ENCODE measurements at regions not wholly inside any gene's neighbourhood (a gene's known extent, or its start where the extent isn't known, plus 50 kb on each side); places are given as distances from the start of the nearest gene placed in this dataset.

DNA sequence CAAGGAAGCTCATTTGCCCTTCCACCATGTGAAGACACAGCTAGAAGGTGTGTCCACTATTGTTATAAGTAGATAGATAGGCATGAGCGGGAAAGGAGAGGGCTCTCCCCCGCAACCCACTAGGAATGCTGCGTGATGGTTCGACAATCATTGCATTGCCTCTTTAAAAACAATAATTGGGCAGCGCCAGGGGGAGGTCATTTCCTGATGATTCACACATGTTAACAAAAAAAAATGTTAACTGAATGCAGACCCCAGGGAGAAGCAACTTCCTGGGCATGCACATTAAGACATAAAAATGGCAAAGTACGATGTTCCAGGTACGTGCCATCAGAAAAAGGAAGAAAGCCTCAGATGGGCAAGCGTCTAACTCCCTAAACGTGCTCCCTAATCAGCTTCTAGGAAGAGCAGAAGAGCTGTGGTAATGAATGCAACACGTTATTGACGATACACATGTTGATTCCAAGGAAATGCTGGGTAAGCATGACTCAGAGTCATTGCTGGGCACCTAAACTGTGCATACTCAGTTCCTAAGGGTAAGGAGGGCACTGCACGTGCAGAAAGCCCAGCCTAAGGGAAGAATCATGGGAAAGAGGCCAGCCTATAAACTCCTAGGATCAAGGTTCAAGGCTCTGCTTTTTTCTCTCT lies 113.7 kb downstream of the FAM217A start:
- TF ChIP-seq, protein P1, sequence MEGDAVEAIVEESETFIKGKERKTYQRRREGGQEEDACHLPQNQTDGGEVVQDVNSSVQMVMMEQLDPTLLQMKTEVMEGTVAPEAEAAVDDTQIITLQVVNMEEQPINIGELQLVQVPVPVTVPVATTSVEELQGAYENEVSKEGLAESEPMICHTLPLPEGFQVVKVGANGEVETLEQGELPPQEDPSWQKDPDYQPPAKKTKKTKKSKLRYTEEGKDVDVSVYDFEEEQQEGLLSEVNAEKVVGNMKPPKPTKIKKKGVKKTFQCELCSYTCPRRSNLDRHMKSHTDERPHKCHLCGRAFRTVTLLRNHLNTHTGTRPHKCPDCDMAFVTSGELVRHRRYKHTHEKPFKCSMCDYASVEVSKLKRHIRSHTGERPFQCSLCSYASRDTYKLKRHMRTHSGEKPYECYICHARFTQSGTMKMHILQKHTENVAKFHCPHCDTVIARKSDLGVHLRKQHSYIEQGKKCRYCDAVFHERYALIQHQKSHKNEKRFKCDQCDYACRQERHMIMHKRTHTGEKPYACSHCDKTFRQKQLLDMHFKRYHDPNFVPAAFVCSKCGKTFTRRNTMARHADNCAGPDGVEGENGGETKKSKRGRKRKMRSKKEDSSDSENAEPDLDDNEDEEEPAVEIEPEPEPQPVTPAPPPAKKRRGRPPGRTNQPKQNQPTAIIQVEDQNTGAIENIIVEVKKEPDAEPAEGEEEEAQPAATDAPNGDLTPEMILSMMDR (IDR thresholded peaks at IDR 0.05 in 4 of 5, conservative IDR thresholded peaks at IDR 0.05 in 1 of 5) = no peak
- TF ChIP-seq POLR2A (IDR thresholded peaks at IDR 0.05) = no peak
